ENCODE measurements at regions not wholly inside any gene's neighbourhood (a gene's known extent, or its start where the extent isn't known, plus 50 kb on each side); places are given as distances from the start of the nearest gene placed in this dataset.

GRCh38 chr5:173783371-173783770, 104.8 kb upstream of the CPEB4 start:
- TF ChIP-seq RERE (CRISPR knock-in tag; IDR thresholded peaks at IDR 0.05; ENCODE audit: low read depth) (no peak), CREB1 (IDR thresholded peaks at IDR 0.05) (no peak), CREB1 (CRISPR knock-in tag; IDR thresholded peaks at IDR 0.05) (no peak), ZNF609 (CRISPR knock-in tag; IDR thresholded peaks at IDR 0.05; ENCODE audit: borderline replicate concordance) (no peak), MAZ (IDR thresholded peaks at IDR 0.05; ENCODE audit: borderline replicate concordance, low read depth, low read length) (no peak), MAZ (CRISPR knock-in tag; IDR thresholded peaks at IDR 0.05; ENCODE audit: low read depth) (no peak), ZNF589 (CRISPR knock-in tag; conservative IDR thresholded peaks at IDR 0.05) (no peak), ZMYM4 (CRISPR knock-in tag; IDR thresholded peaks at IDR 0.05) (no peak)

Measured in HepG2 (cell line).